ENCODE measurements at regions not wholly inside any gene's neighbourhood (a gene's known extent, or its start where the extent isn't known, plus 50 kb on each side); places are given as distances from the start of the nearest gene placed in this dataset.

- no peak overlapping the region for H3K27ac Mint-ChIP-seq
- no peaks in the 10 kb centered on the region for H3K27me3 Mint-ChIP-seq
- no peak for ATAC-seq
- no peaks in the 10 kb centered on the region for H3K4me1 Mint-ChIP-seq
- no peak overlapping the region for H3K4me3 Mint-ChIP-seq
- peaks cover 2% of the 10 kb centered on the region for H3K9me3 Mint-ChIP-seq (ENCODE audit: low read depth)
- no peak for DNase-seq
- H3K36me3 Mint-ChIP-seq = no peaks in the 10 kb centered on the region
- CTCF ChIA-PET = no interaction called here
Measured at GRCh38 chr7:81534446-81534845, 235.4 kb downstream of the HGF start.

- no peak overlapping the region for H3K27ac Mint-ChIP-seq
- no peak overlapping the region for H3K4me3 Mint-ChIP-seq
- H3K27me3 Mint-ChIP-seq = no peaks in the 10 kb centered on the region
- H3K36me3 Mint-ChIP-seq = no peaks in the 10 kb centered on the region
- DNase-seq (no peak), ATAC-seq (no peak)
- CTCF ChIA-PET = no interaction called here
- H3K4me1 Mint-ChIP-seq = no peaks in the 10 kb centered on the region
- peaks cover 2% of the 10 kb centered on the region for H3K9me3 Mint-ChIP-seq (ENCODE audit: low read depth)
Measured at GRCh38 chr7:81533931-81534330, 235.9 kb downstream of the HGF start.

- Mint-ChIP-seq H3K27ac (no peak overlapping the region), H3K4me1 (no peaks in the 10 kb centered on the region), H3K9me3 (ENCODE audit: low read depth) (peaks cover 1% of the 10 kb centered on the region), H3K36me3 (no peaks in the 10 kb centered on the region), H3K27me3 (no peaks in the 10 kb centered on the region), H3K4me3 (no peak overlapping the region)
- CTCF ChIA-PET = no interaction called here
- DNase-seq (no peak), ATAC-seq (no peak)
Measured at GRCh38 chr7:81533426-81533825, 236.4 kb downstream of the HGF start.

GRCh38 chr7:81529785-81530184 is 240.1 kb downstream of the HGF start:
- H3K4me1 Mint-ChIP-seq = no peaks in the 10 kb centered on the region
- H3K27me3 Mint-ChIP-seq = no peaks in the 10 kb centered on the region
- DNase-seq = no peak
- no peak overlapping the region for H3K27ac Mint-ChIP-seq
- H3K36me3 Mint-ChIP-seq = no peaks in the 10 kb centered on the region
- no peaks in the 10 kb centered on the region for H3K9me3 Mint-ChIP-seq (ENCODE audit: low read depth)
- H3K4me3 Mint-ChIP-seq = no peak overlapping the region
- CTCF ChIA-PET = no interaction called here
- ATAC-seq = no peak

GRCh38 chr7:81527651-81528050 is 242.2 kb downstream of the HGF start:
- no peak overlapping the region for H3K4me3 Mint-ChIP-seq
- CTCF ChIA-PET = no interaction called here
- H3K27me3 Mint-ChIP-seq = no peaks in the 10 kb centered on the region
- no peak overlapping the region for H3K27ac Mint-ChIP-seq
- H3K9me3 Mint-ChIP-seq (ENCODE audit: low read depth) = no peaks in the 10 kb centered on the region
- ATAC-seq = no peak
- no peak for DNase-seq
- H3K4me1 Mint-ChIP-seq = no peaks in the 10 kb centered on the region
- H3K36me3 Mint-ChIP-seq = no peaks in the 10 kb centered on the region

- no peak overlapping the region for H3K27ac Mint-ChIP-seq
- no peak overlapping the region for H3K4me3 Mint-ChIP-seq
- no peaks in the 10 kb centered on the region for H3K27me3 Mint-ChIP-seq
- no peak for ATAC-seq
- CTCF ChIA-PET = no interaction called here
- H3K36me3 Mint-ChIP-seq = no peaks in the 10 kb centered on the region
- H3K9me3 Mint-ChIP-seq (ENCODE audit: low read depth) = no peaks in the 10 kb centered on the region
- DNase-seq = no peak
- no peaks in the 10 kb centered on the region for H3K4me1 Mint-ChIP-seq
Measured at GRCh38 chr7:81526971-81527370, 242.9 kb downstream of the HGF start.

GRCh38 chr7:81525841-81526240 is 244.0 kb downstream of the HGF start:
- Mint-ChIP-seq H3K36me3 (no peaks in the 10 kb centered on the region), H3K27me3 (no peaks in the 10 kb centered on the region), H3K27ac (no peak overlapping the region), H3K4me1 (no peaks in the 10 kb centered on the region), H3K9me3 (ENCODE audit: low read depth) (no peaks in the 10 kb centered on the region), H3K4me3 (no peak overlapping the region)
- CTCF ChIA-PET = no interaction called here
- ATAC-seq = no peak
- no peak for DNase-seq

GRCh38 chr7:81519886-81520285 is 250.0 kb downstream of the HGF start:
- Mint-ChIP-seq H3K9me3 (ENCODE audit: low read depth) (peaks cover 2% of the 10 kb centered on the region), H3K4me1 (no peaks in the 10 kb centered on the region), H3K27ac (no peak overlapping the region), H3K4me3 (no peak overlapping the region), H3K36me3 (no peaks in the 10 kb centered on the region), H3K27me3 (no peaks in the 10 kb centered on the region)
- CTCF ChIA-PET = no interaction called here
- DNase-seq (no peak), ATAC-seq (no peak)

- Mint-ChIP-seq H3K36me3 (no peaks in the 10 kb centered on the region), H3K9me3 (ENCODE audit: low read depth) (peaks cover 5% of the 10 kb centered on the region), H3K4me1 (no peaks in the 10 kb centered on the region), H3K27ac (no peak overlapping the region), H3K27me3 (no peaks in the 10 kb centered on the region), H3K4me3 (no peak overlapping the region)
- CTCF ChIA-PET = no interaction called here
- DNase-seq (no peak), ATAC-seq (no peak)
Measured at GRCh38 chr7:81516898-81517297, 252.9 kb downstream of the HGF start.

GRCh38 chr7:81515009-81515408 is 254.8 kb downstream of the HGF start:
- H3K4me1 Mint-ChIP-seq = no peaks in the 10 kb centered on the region
- H3K4me3 Mint-ChIP-seq = no peak overlapping the region
- CTCF ChIA-PET = no interaction called here
- H3K27ac Mint-ChIP-seq = no peak overlapping the region
- H3K9me3 Mint-ChIP-seq (ENCODE audit: low read depth) = peaks cover 9% of the 10 kb centered on the region
- DNase-seq (no peak), ATAC-seq (no peak)
- no peaks in the 10 kb centered on the region for H3K27me3 Mint-ChIP-seq
- H3K36me3 Mint-ChIP-seq = no peaks in the 10 kb centered on the region

GRCh38 chr7:81514546-81514945 is 255.3 kb downstream of the HGF start:
- Mint-ChIP-seq H3K36me3 (no peaks in the 10 kb centered on the region), H3K27me3 (no peaks in the 10 kb centered on the region), H3K4me3 (no peak overlapping the region), H3K27ac (no peak overlapping the region), H3K4me1 (no peaks in the 10 kb centered on the region), H3K9me3 (ENCODE audit: low read depth) (peaks cover 11% of the 10 kb centered on the region)
- CTCF ChIA-PET = no interaction called here
- ATAC-seq = no peak
- no peak for DNase-seq

- DNase-seq (no peak), ATAC-seq (no peak)
- Mint-ChIP-seq H3K4me1 (no peaks in the 10 kb centered on the region), H3K27ac (no peak overlapping the region), H3K36me3 (no peaks in the 10 kb centered on the region), H3K4me3 (no peak overlapping the region), H3K27me3 (no peaks in the 10 kb centered on the region), H3K9me3 (ENCODE audit: low read depth) (peaks cover 12% of the 10 kb centered on the region)
- CTCF ChIA-PET = no interaction called here
Measured at GRCh38 chr7:81510122-81510521, 259.7 kb downstream of the HGF start.

GRCh38 chr7:81507221-81507620 is 262.6 kb downstream of the HGF start:
- H3K27me3 Mint-ChIP-seq = no peaks in the 10 kb centered on the region
- CTCF ChIA-PET = no interaction called here
- DNase-seq (no peak), ATAC-seq (no peak)
- no peak overlapping the region for H3K27ac Mint-ChIP-seq
- H3K9me3 Mint-ChIP-seq (ENCODE audit: low read depth) = peaks cover 9% of the 10 kb centered on the region
- H3K4me3 Mint-ChIP-seq = no peak overlapping the region
- no peaks in the 10 kb centered on the region for H3K36me3 Mint-ChIP-seq
- H3K4me1 Mint-ChIP-seq = no peaks in the 10 kb centered on the region

GRCh38 chr7:81506609-81507008 is 263.2 kb downstream of the HGF start:
- H3K9me3 Mint-ChIP-seq (ENCODE audit: low read depth) = peaks cover 9% of the 10 kb centered on the region
- H3K4me3 Mint-ChIP-seq = no peak overlapping the region
- CTCF ChIA-PET = no interaction called here

GRCh38 chr7:81503771-81504170 is 266.1 kb downstream of the HGF start:
- CTCF ChIA-PET = no interaction called here

More at GRCh38 chr7:81506609-81507008, 263.2 kb downstream of the HGF start:
- ATAC-seq = no peak
- no peak for DNase-seq
- no peaks in the 10 kb centered on the region for H3K4me1 Mint-ChIP-seq
- H3K36me3 Mint-ChIP-seq = no peaks in the 10 kb centered on the region
- H3K27ac Mint-ChIP-seq = no peak overlapping the region
- no peaks in the 10 kb centered on the region for H3K27me3 Mint-ChIP-seq

More at GRCh38 chr7:81503771-81504170, 266.1 kb downstream of the HGF start:
- Mint-ChIP-seq H3K36me3 (no peaks in the 10 kb centered on the region), H3K27me3 (no peaks in the 10 kb centered on the region), H3K4me3 (no peak overlapping the region), H3K9me3 (ENCODE audit: low read depth) (no peaks in the 10 kb centered on the region), H3K27ac (no peak overlapping the region), H3K4me1 (no peaks in the 10 kb centered on the region)
- ATAC-seq (no peak), DNase-seq (no peak)
